K562 (cell line): ENCODE measurements at regions not wholly inside any gene's neighbourhood (a gene's known extent, or its start where the extent isn't known, plus 50 kb on each side); places are given as distances from the start of the nearest gene placed in this dataset.

Experiments used
- CBFA2T2 ChIP-seq: fragments of 450-650 bp; conservative IDR thresholded peaks from 2 replicates; pipeline ENCODE4 v1.6.1; 2017; ENCODE audit warnings: mild to moderate bottlenecking
- CBFB ChIP-seq: sonication (generic); formaldehyde crosslinking; IDR thresholded peaks from 2 replicates; pipeline ENCODE4 v1.4.0; 2020; ENCODE audit warnings: mild to moderate bottlenecking, missing genetic modification reagents
- DPF2 ChIP-seq: fragments of 450-650 bp; IDR thresholded peaks from 2 replicates; pipeline ENCODE4 v1.6.1; 2016
- GABPB2 ChIP-seq: fragments of 250-450 bp; sonication (Bioruptor Pico); conservative IDR thresholded peaks from 2 replicates; pipeline ENCODE4 v1.5.1; 2021; ENCODE audit warnings: mild to moderate bottlenecking
- GATAD2B ChIP-seq: fragments of 450-650 bp; IDR thresholded peaks from 2 replicates; pipeline ENCODE4 v1.6.1; 2017; ENCODE audit warnings: mild to moderate bottlenecking, borderline replicate concordance
- KDM5B ChIP-seq: fragments of 200-600 bp; sonication (generic); IDR thresholded peaks from 2 replicates; pipeline ENCODE4 v1.6.1; 2012; ENCODE audit warnings: low read depth, mild to moderate bottlenecking, moderate library complexity, low read length, control low read depth, inconsistent platforms; ENCODE audit not compliant: insufficient replicate concordance
- MLX ChIP-seq, 2 experiments: fragments of 450-650 bp in 1 of 2; sonication (generic) in 1 of 2; formaldehyde crosslinking; conservative IDR thresholded peaks; 2 replicates each; pipeline versions ENCODE4 v1.4.0 to v1.8.1; 2020 to 2022; ENCODE audit warnings: mild to moderate bottlenecking in 1 of 2, missing genetic modification reagents in 1 of 2
- NCOR1 ChIP-seq: fragments of 450-650 bp; IDR thresholded peaks from 2 replicates; pipeline ENCODE4 v1.6.1; 2016; ENCODE audit warnings: mild to moderate bottlenecking, moderate library complexity
- NR4A1 ChIP-seq, 2 experiments: fragments of 250-450 bp in 1 of 2; fragments of 450-650 bp in 1 of 2; sonication (Bioruptor Pico) in 1 of 2; IDR thresholded peaks; 2 replicates each; pipeline versions ENCODE4 v1.4.0 to v1.6.1; 2016 to 2020; ENCODE audit warnings: mild to moderate bottlenecking in 2 of 2, missing compliant biosample characterization in 1 of 2, missing genetic modification characterization in 1 of 2, moderate library complexity in 1 of 2
- OTX1 ChIP-seq: fragments of 450-650 bp; formaldehyde crosslinking; IDR thresholded peaks from 2 replicates; pipeline ENCODE4 v1.4.0; 2022; ENCODE audit warnings: mild to moderate bottlenecking
- RB1 ChIP-seq: fragments of 450-650 bp; IDR thresholded peaks from 2 replicates; pipeline ENCODE4 v1.6.1; 2017; ENCODE audit warnings: low read depth, mild to moderate bottlenecking
- RFX7 ChIP-seq: fragments of 250-450 bp; sonication (Bioruptor Pico); IDR thresholded peaks from 2 replicates; pipeline ENCODE4 v1.5.1; 2021; ENCODE audit warnings: mild to moderate bottlenecking
- SPI1 ChIP-seq: IDR thresholded peaks from 2 replicates; pipeline ENCODE4 v1.6.1; 2011; ENCODE audit warnings: low read depth, low read length, control low read depth, borderline replicate concordance
- U2AF2 ChIP-seq: fragments of 200-400 bp; formaldehyde crosslinking; optimal IDR thresholded peaks from 2 replicates; pipeline ENCODE3; 2017; ENCODE audit warnings: low read depth, mild to moderate bottlenecking, low read length
- WHSC1 ChIP-seq: IDR thresholded peaks from one replicate; pipeline ENCODE4 v1.6.1; 2012; ENCODE audit warnings: low read length, control low read depth, inconsistent platforms
- ZBTB9 ChIP-seq: fragments of 450-650 bp; formaldehyde crosslinking; IDR thresholded peaks from 2 replicates; pipeline ENCODE4 v1.4.0; 2020; ENCODE audit warnings: mild to moderate bottlenecking, moderate library complexity
- ZNF224 ChIP-seq: sonication (generic); formaldehyde crosslinking; IDR thresholded peaks from 2 replicates; pipeline ENCODE4 v1.8.0; 2022; ENCODE audit warnings: mild to moderate bottlenecking, missing genetic modification reagents
- ZNF318 ChIP-seq, 2 experiments: fragments of 450-650 bp; IDR thresholded peaks; 2 replicates each; pipeline ENCODE4 v1.6.1; 2016; ENCODE audit warnings: mild to moderate bottlenecking in 2 of 2, borderline replicate concordance in 1 of 2, low read depth in 1 of 2, moderate library complexity in 1 of 2

GRCh38 chr2:9763356-9764152 is 79.7 kb upstream of the TAF1B start (continued):
- TF ChIP-seq DPF2: peak; percentile 90
- no peak for TF ChIP-seq CBFB (CRISPR knock-in tag)
- no peak for TF ChIP-seq ZBTB9
- no peak for TF ChIP-seq WHSC1
- TF ChIP-seq RFX7: no peak
- no peak for TF ChIP-seq NCOR1
- no peak for TF ChIP-seq SPI1
- no peak for TF ChIP-seq OTX1 (CRISPR knock-in tag)
- no peak for TF ChIP-seq MLX (CRISPR knock-in tag; conservative IDR thresholded peaks at IDR 0.05)
- no peak for TF ChIP-seq KDM5B
- TF ChIP-seq CBFA2T2: peak; percentile 73
- TF ChIP-seq ZNF318 (IDR thresholded peaks at IDR 0.05; ENCODE audit: borderline replicate concordance in 1 of 2, low read depth in 1 of 2): no peak
- TF ChIP-seq GABPB2 (CRISPR knock-in tag): no peak
- no peak for TF ChIP-seq RB1
- TF ChIP-seq GATAD2B: no peak
- TF ChIP-seq ZNF224 (CRISPR knock-in tag): no peak
- no peak for TF ChIP-seq NR4A1 (CRISPR knock-in tag; IDR thresholded peaks at IDR 0.05)
- TF ChIP-seq NR4A1 (tag; IDR thresholded peaks at IDR 0.05): no peak
- TF ChIP-seq U2AF2: no peak
